Esophagus squamous epithelium (tissue), 5 donors: ENCODE measurements at regions not wholly inside any gene's neighbourhood (a gene's known extent, or its start where the extent isn't known, plus 50 kb on each side); places are given as distances from the start of the nearest gene placed in this dataset.

Source experiments
- DNase-seq: peaks from one replicate; lab custom pipeline; 2025; lab: John Stamatoyannopoulos, UW
- H3K27ac ChIP-seq, 4 donors: fragments of 200-600 bp; sonication (generic); one replicate each; pipeline ENCODE4 v1.5.1; 2016 to 2019; ENCODE audit warnings: mild to moderate bottlenecking in 1 of 4
- H3K27me3 ChIP-seq, 4 donors: fragments of 200-600 bp; sonication (generic); 1 replicate in 3 of 4; 2 replicates in 1 of 4; pipeline versions ENCODE4 v1.5.1 to v1.6.0; 2017 to 2021; ENCODE audit warnings: antibody characterized with exemption in 1 of 4
- H3K36me3 ChIP-seq, 3 donors: fragments of 200-600 bp; sonication (generic); one replicate each; pipeline ENCODE4 v1.5.1; 2016 to 2019
- H3K4me1 ChIP-seq, 3 donors: fragments of 200-600 bp; sonication (generic); one replicate each; pipeline ENCODE4 v1.5.1; 2017 to 2019
- H3K4me3 ChIP-seq, 4 donors: fragments of 200-600 bp; sonication (generic); 1 replicate in 3 of 4; 2 replicates in 1 of 4; pipeline ENCODE4 v1.5.1; 2016 to 2019; ENCODE audit warnings: mild to moderate bottlenecking in 2 of 4, moderate library complexity in 1 of 4
- H3K9me3 ChIP-seq, 3 donors: fragments of 200-600 bp; sonication (generic); one replicate each; pipeline ENCODE4 v1.5.1; 2016 to 2019
- CTCF ChIP-seq, 6 experiments: fragments of 450-650 bp in 4 of 6; fragments of 200-600 bp in 2 of 6; sonication (generic) in 2 of 6; IDR thresholded peaks; one replicate each; pipeline ENCODE4 v1.5.1; 2016 to 2019; ENCODE audit warnings: antibody characterized with exemption in 6 of 6, mild to moderate bottlenecking in 4 of 6, moderate library complexity in 4 of 6
- POLR2A ChIP-seq, 4 donors: fragments of 450-650 bp; IDR thresholded peaks; one replicate each; pipeline ENCODE4 v1.6.1; 2017; ENCODE audit warnings: antibody characterized with exemption in 4 of 4, mild to moderate bottlenecking in 4 of 4, moderate library complexity in 3 of 4
- WGBS, 2 donors: methylation state at CpG; one replicate each; pipeline ENCODE4 v1.1.5; 2018; 5-methylcytosine and 5-hydroxymethylcytosine counted together
- intact Hi-C: fragments of 100-400 bp; cut with DNase I; formaldehyde crosslinking; loops from one replicate; pipeline ENCODE4 v1.15.0; 2022
- donor health status: DM: yes; HTN: yes; CAD: no.

- H3K9me3 ChIP-seq, result no peaks in the 10 kb centered on the region
- TF ChIP-seq CTCF (IDR thresholded peaks at IDR 0.05) (no peak), POLR2A (IDR thresholded peaks at IDR 0.05) (no peak)
- H3K27ac ChIP-seq, result no peak overlapping the region
- peaks cover 0 to 52% (median 0%) of the 10 kb centered on the region in 4 donors for H3K27me3 ChIP-seq
- intact Hi-C loops, result no loop called here
- no peaks in the 10 kb centered on the region for H3K4me1 ChIP-seq
- H3K36me3 ChIP-seq, result no peaks in the 10 kb centered on the region
- DNase-seq, result no peak
- H3K4me3 ChIP-seq, result no peak overlapping the region
These were observed 60.0 kb upstream of the BRD7 start for GRCh38 chr16:50428742-50429141.

GRCh38 chr16:50428116-50428515 is 59.3 kb upstream of the BRD7 start:
- Histone ChIP-seq H3K27me3 (peaks cover 0 to 52% (median 0%) of the 10 kb centered on the region in 4 donors), H3K4me1 (no peaks in the 10 kb centered on the region), H3K27ac (no peak overlapping the region), H3K36me3 (no peaks in the 10 kb centered on the region), H3K4me3 (no peak overlapping the region), H3K9me3 (no peaks in the 10 kb centered on the region)
- intact Hi-C loops, result no loop called here
- TF ChIP-seq CTCF (IDR thresholded peaks at IDR 0.05) (no peak), POLR2A (IDR thresholded peaks at IDR 0.05) (no peak)
- WGBS, 2 donors, result 85 to 87% methylated on average over 2 of the region's 2 CpGs
- DNase-seq, result no peak

- intact Hi-C loops, result no loop called here
- 84 to 92% methylated on average over 6 of the region's 6 CpGs for WGBS, 2 donors
- no peak overlapping the region for H3K4me3 ChIP-seq
- no peak overlapping the region for H3K27ac ChIP-seq
- no peak for TF ChIP-seq POLR2A (IDR thresholded peaks at IDR 0.05)
- no peak for TF ChIP-seq CTCF (IDR thresholded peaks at IDR 0.05)
- no peak for DNase-seq
- H3K4me1 ChIP-seq, result no peaks in the 10 kb centered on the region
- H3K36me3 ChIP-seq, result no peaks in the 10 kb centered on the region
- no peaks in the 10 kb centered on the region for H3K9me3 ChIP-seq
- peaks cover 0 to 53% (median 0%) of the 10 kb centered on the region in 4 donors for H3K27me3 ChIP-seq
These were observed 58.3 kb upstream of the BRD7 start for GRCh38 chr16:50427107-50427506.

- no peak overlapping the region for H3K27ac ChIP-seq
- H3K4me3 ChIP-seq, result no peak overlapping the region
- WGBS, 2 donors, result 45 to 60% methylated on average over 4 to 5 of the region's 8 CpGs
- no peaks in the 10 kb centered on the region for H3K4me1 ChIP-seq
- H3K36me3 ChIP-seq, result no peaks in the 10 kb centered on the region
- intact Hi-C loops, result no loop called here
- DNase-seq, result no peak
- H3K9me3 ChIP-seq, result no peaks in the 10 kb centered on the region
- TF ChIP-seq POLR2A (IDR thresholded peaks at IDR 0.05) (no peak), CTCF (IDR thresholded peaks at IDR 0.05) (no peak)
- peaks cover 0 to 54% (median 0%) of the 10 kb centered on the region in 4 donors for H3K27me3 ChIP-seq
These were observed 56.9 kb upstream of the BRD7 start for GRCh38 chr16:50425648-50426047.

GRCh38 chr16:50425044-50425443 is 56.3 kb upstream of the BRD7 start:
- H3K27ac ChIP-seq, result no peak overlapping the region
- no peak for DNase-seq
- intact Hi-C loops, result no loop called here
- H3K4me1 ChIP-seq, result no peaks in the 10 kb centered on the region
- no peaks in the 10 kb centered on the region for H3K36me3 ChIP-seq
- WGBS, 2 donors, result 54 to 83% methylated on average over 2 to 3 of the region's 3 CpGs
- peaks cover 0 to 53% (median 0%) of the 10 kb centered on the region in 4 donors for H3K27me3 ChIP-seq
- H3K4me3 ChIP-seq, result no peak overlapping the region
- peaks cover 0 to 3% (median 0%) of the 10 kb centered on the region in 3 donors for H3K9me3 ChIP-seq
- TF ChIP-seq CTCF (IDR thresholded peaks at IDR 0.05), result no peak
- no peak for TF ChIP-seq POLR2A (IDR thresholded peaks at IDR 0.05)
